GM18505 (cell line): ENCODE measurements at regions not wholly inside any gene's neighbourhood (a gene's known extent, or its start where the extent isn't known, plus 50 kb on each side); places are given as distances from the start of the nearest gene placed in this dataset.
A peak's percentile ranks its signal among the peaks of the same experiment; 100 is the strongest.
"Not testable (repeated sequence)": the region's sequence is repeated elsewhere in the genome, so short reads cannot be mapped to it uniquely, and the experiment has no call there.

Experiments used
- ATAC-seq: cut with Tn5 transposase; IDR thresholded peaks from one replicate; pipeline ENCODE4 v1.9.1; 2021; ENCODE audit not compliant: unreplicated experiment

DNA sequence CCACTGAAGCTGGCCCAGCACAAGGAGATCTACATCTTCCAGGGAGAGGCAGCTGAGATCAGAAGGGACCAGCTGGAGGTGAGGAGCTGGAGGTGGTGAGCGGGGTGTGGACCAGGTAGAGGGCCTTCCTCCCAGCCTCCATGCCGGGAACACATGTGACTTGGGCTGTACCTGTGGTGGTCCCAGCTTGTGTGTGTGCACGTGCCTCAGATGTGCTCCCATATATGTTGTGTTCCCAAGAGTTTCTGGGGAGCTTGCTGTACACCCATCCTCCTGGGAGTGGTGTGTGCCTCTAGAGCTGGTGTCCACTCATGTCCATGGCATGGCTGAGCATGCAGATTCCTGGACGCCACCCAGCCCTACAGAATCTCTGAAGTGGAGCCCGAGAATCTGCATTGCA lies 183.7 kb upstream of the AKAP13 start:
- ATAC-seq = not testable (repeated sequence)

DNA sequence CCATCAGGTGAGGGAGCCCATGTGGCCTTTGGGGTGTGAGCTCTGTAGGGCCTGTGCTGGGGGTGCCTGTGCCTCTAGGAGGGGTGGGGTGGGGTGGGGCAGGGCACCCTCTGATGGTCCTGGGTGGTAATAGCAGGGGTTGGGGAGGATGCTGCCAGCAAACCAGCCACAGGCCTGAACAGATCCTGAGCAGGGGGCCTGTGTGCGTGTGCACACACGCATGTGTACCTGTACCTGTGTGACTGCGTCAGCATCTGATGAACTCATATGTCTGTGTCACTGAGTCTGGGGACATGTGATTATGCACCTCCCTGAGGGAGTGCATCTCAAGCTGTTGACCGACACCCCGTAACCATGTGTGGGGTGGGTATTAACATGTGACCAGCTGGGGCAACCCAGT lies 182.8 kb upstream of the AKAP13 start:
- not testable (repeated sequence) for ATAC-seq

- ATAC-seq = not testable (repeated sequence)
Measured at GRCh38 chr15:85198432-85198831, 182.0 kb upstream of the AKAP13 start.

- ATAC-seq = peak; percentile 96
Measured at GRCh38 chr15:85200215-85200614, 180.2 kb upstream of the AKAP13 start.

- not testable (repeated sequence) for ATAC-seq
Measured at GRCh38 chr15:85201118-85201793, 179.1 kb upstream of the AKAP13 start.

GRCh38 chr15:85204481-85204880 lies 175.9 kb upstream of the AKAP13 start:
- not testable (repeated sequence) for ATAC-seq

- not testable (repeated sequence) for ATAC-seq
Measured at GRCh38 chr15:85233791-85234325, 146.5 kb upstream of the AKAP13 start.

GRCh38 chr15:85234450-85235196 lies 145.8 kb upstream of the AKAP13 start:
- ATAC-seq = not testable (repeated sequence)

- ATAC-seq = not testable (repeated sequence)
Measured at GRCh38 chr15:85244056-85244455, 136.3 kb upstream of the AKAP13 start.

DNA sequence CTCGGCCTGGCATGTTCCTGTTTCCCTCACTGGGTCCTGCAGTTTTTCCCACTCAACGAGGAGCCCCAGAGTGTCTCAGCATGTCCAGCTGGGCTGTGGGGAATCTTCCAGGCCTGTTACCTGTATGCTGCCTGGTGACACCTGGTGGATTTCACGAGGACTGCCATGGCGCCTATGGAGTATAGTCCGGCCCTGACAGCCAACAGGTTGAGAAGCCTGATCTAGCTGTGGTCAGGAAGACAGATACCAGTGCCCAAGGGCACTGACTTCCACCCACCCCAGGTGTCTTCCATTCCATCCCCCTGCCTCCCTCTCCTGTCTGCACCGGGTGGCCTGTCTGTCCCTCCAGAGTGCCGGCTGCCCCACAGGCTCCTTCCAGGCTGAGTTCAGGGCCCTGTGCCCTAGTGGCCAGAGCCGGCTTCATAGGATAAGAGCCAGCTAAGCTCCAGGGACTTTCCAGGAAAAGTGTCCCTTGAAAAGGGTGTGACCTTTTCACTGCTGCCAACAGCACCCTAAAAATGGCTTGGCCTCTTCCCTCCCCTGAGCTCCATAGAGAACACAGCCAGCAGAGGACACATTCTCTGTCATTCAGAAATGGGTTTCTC lies 129.4 kb upstream of the AKAP13 start:
- ATAC-seq = not testable (repeated sequence)

- peak; percentile 67 for ATAC-seq
Measured at GRCh38 chr15:85253196-85253915, 127.0 kb upstream of the AKAP13 start.

- not testable (repeated sequence) for ATAC-seq
Measured at GRCh38 chr15:85254961-85255360, 125.4 kb upstream of the AKAP13 start.

DNA sequence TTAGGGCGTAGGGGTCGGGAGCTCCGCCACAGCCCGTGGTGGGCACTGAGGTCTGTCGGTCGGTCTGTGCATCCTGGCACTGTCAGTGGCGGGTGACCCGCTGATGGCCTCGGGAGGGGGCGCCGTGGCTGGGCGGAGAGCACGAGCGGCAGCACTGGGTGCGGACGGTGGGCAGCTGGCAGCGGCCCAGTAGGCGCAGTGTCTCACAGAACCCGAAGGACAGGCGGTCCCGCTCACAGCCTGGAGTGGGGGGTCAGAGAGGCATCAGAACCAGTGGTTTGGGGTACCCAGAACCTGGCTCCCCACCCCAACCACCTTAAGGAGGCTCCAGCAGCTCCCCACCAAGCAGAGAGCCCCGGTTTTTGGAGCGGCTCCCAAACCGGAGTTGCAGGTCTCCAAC lies 124.9 kb upstream of the AKAP13 start:
- ATAC-seq = not testable (repeated sequence)

DNA sequence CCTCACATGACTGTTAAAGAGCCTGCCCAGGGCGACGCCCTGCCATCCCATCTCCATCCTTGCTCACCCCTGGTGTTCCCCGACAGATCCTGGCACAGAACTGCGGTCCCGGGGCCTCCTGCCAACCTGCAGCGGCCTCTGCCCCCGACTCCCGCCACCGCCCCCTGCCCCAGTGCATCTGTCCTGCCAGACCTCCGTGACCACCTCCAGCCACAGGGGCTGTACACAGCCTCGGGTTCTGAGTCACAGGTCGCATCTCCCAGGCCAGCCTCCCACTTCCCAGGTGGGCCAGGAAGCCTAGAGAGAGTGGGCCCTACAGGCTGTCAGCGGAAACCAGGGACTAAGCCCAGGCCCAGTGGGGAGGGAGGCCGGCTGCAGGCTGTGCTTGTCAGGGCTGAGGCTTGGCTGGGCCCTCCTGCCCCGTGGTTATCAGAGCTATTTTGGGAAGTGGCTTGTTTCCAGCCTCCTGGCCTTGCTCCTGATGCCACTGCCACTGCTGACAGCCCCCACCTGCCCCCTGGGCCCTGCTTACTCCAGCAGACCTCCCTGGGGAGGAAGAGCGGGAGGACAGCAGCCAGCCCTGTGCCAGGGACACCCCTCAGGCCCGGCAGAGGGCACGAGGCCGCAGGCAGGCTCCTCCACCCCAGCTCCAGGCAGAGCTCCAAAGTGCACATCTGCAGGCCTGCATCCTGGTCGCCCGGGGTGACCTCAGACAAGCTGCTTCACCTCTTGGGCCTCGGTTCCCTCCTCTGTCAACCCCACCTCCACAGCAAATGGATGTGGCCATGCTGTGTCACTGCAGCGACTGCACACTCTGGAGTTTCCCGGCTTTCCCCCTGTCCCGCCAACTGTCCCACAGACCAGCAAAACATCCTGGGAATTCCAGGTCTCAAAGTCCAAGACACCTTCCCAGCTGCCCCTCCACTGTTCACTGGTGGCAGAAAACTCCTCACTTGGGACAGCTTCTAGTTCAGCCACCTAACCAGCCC lies 124.1 kb upstream of the AKAP13 start:
- not testable (repeated sequence) for ATAC-seq

DNA sequence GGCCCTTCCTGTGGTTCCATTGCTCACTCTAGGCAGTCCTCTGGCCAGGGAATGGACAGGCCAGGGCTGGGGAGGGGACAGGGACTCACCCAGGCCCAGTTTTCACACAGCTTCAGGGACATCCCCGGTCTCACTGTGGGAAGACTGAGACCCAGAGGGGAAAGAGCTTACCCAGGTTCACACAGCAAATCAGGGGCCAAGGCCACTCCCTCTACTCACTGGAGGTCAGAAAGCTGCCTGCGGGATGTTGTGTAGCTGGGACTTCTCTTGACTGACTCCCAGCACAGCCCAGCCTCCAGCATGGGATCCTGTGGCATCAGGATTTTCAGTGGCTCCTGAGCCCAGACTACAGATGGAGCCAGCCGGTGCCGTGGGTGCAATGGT lies 122.3 kb upstream of the AKAP13 start:
- ATAC-seq = not testable (repeated sequence)

GRCh38 chr15:85258559-85259209 lies 121.7 kb upstream of the AKAP13 start:
- not testable (repeated sequence) for ATAC-seq

DNA sequence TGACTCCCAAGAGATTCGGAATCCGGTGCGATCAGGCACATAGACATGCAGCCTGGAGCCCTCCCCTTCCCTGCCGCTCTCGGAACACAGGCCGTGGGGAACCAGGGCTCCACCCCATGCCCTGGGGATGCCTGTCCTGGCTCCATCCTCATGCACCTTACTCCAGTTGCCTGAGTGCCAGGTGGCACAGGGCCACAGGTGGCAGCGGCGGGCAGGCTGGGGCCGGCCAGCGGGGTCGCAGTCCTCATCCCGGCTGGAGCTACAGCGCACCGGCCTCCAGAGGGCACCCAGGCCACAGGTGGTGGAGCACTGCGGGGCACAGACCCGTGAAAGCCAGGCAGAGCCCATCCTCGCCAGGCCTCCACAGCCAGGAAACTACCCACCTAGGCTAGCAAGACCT lies 119.9 kb upstream of the AKAP13 start:
- not testable (repeated sequence) for ATAC-seq

DNA sequence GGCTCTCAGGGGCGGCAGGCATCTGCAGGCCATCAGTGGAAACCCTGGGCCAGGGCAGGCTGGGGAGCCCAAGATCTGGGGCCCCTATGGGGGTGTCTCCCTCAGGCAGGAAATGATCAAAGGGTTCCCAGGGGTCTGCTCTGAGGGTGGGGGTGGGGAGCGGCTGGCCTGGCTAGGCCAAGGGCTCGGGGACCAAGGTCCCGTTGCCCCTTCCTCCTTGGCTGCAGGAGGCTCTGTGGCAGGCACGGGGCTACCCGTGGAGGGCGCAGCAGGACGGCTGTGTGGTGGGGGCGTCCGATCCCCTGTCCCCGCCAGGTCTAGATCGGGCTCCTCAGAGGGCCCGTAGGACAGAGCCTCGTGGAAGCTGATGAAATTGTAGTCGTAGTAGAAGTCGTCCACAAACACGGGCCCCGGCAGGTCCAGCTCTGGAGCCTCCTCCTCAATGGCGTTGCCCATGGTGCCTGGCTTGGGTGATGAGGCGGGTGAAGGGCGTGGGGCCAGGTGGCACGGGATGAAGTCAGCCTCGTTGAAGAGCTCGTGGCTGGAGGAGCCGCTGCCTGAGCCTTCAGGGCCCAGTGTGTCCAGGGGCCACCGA lies 117.8 kb upstream of the AKAP13 start:
- not testable (repeated sequence) for ATAC-seq
